HG03095 (cell line): ENCODE measurements at regions not wholly inside any gene's neighbourhood (a gene's known extent, or its start where the extent isn't known, plus 50 kb on each side); places are given as distances from the start of the nearest gene placed in this dataset.
"Not testable (repeated sequence)": the region's sequence is repeated elsewhere in the genome, so short reads cannot be mapped to it uniquely, and the experiment has no call there.

Source experiments
- ATAC-seq: cut with Tn5 transposase; IDR thresholded peaks from one replicate; pipeline ENCODE4 v1.9.1; 2021; ENCODE audit warnings: moderate library complexity; ENCODE audit not compliant: unreplicated experiment

DNA sequence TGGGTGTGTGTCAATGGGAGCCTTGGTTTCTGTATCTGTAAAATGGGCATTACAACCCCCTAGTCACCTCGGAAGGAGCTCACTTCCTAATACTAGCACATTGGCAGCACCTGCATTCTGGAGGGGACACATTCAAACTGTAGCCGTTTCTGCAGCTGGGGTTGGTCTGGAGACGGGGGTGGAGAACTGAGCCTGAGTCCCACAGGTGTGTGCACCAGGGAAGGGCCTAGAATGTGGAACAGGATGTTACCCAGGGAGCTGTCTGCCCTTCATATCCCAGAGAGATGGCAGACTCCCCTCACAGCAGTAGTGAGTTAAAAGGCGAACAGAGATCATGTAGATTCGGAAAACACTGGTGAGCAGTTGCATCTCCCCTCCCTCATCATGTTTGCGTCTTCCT, 272.8 kb upstream of the ZNF32 start:
- ATAC-seq, result no peak

DNA sequence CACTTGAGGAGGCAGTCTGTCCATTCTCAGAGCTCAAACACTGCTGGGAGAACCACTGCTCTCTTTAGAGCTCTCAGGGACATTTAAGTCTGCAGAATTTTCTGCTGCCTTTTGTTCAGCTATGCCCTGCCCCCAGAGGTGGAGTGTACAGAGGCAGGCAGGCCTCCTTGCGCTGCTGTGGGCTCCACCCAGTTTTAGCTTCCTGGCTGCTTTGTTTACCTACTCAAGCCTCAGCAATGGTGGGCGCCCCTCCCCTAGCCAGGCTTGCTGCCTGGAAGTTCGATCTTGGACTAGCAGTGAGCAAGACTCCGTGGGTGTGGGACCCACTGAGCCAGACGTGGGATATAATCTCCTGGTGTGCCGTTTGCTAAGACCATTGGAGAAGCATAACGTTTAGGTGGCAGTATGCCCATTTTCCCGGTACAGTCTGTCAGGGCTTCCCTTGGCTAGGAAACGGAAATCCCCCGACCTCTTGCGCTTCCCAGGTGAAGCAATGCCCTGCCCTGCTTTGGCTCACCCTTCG, 271.6 kb upstream of the ZNF32 start:
- ATAC-seq, result not testable (repeated sequence)

DNA sequence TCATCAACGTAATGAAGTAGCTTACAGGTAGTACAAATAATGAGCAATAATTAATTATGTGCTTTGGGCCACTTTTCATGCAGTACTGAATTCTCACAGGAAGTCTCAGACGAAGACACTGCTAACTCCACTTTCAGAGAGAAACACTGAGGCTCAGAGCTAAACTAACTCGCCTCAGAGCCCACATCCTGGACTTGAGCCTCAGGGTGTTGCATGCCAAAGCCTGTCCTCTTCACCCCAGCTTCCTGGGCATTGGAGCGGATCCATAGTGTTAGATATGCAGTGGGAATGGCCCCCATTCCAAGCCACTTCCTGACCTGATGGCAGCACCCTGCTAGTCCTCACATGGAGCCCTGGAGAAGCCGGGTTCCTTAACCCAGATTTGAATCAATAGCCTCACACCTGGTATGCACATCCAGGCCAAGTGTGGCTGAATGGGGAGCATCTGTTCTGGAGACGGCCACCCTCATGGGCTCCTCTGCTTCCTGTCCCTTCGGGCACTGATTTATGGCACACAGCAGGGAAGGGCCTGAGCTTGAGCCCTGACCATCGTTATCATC, 265.1 kb upstream of the ZNF32 start:
- no peak for ATAC-seq

DNA sequence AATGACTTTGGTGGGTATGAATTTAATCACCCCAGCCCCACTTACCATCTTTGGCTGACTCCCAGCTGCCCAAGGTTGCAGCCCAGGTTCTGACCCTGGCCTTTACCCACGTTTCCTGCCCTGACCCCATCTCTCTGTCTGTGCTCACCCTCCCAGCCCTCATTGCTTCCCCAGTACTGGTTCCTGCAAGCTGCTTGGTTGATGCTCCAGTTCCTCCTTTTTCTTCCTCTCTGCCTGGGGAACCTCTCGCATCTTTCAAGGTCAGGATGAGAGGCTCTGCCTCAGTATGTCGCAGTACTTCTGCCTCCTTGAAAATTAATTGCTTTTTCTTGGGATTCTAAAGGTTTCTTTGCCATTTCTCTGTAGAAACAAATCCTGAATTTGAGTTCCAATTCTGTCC, 263.8 kb upstream of the ZNF32 start:
- ATAC-seq, result no peak

DNA sequence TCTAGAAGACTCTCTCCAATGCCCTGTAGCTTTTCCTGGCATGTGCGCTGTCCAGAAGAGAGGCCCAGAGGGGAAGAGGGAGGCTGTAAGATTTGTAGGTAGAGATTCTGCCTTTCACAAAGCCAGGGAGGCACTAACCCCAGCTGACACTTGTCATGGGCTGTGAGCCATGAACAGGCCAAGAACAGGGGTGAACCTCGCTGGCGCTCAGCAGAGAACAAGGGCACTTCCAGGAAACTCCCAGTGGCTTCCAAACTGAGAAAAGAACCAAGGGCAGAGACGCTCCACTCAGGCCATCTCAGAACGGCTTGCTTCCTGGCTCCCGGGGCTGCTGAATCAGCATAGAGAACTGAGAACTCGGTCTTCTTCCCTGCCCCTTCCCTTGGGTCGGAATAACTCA, 257.8 kb upstream of the ZNF32 start:
- no peak for ATAC-seq

DNA sequence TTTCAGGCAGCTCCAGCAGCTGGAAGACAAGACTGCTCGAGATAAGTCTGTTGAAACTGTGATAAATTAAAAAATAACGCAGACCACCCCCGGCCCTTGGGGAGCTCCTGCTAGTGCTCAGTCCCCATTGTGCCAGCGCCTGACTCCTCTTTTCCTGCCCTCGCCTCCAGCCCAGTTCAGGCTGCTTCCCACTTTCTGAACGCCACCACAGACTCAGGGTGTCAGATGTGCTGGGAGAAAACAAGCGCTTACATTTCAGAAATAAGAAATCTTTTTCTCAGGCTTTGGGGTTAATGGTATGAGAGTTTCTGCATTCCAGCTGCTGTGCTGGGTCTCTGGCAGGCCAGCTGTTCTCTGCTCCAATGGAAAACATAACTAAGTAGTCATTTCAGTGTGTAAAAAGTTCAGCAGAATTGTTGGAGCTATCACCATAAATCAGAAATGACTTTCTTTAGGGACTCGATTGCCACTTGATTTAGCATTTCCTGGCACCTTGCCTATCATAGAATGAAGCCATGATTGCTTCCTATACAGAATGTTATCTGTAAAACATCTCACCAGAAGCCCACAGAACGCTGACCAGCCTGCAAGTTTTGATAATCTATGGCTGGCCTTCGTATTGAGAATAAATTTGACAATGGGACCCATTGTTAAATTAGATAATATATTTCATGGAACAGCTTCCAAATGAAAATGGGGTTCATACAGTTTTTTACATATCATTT, 257.0 kb upstream of the ZNF32 start:
- no peak for ATAC-seq

DNA sequence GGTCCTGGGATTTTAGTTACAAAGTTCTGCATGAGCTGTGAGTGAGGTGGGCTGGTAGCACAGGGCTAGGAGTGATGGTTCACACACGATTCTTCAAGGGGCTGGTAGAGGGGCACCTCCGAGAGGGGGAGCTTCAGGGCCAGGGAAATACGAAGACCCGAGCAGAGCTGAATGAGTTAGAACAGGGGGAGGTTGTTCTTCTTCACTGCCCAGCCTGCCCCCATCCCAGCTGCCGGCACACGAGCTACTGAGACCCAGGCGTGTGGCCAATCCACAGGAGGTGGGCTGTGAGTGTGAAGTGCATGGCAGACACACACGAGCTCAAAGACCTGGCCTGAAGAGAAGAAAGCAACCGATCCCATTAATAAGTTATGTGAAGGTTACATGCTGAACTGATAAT, 256.2 kb upstream of the ZNF32 start:
- ATAC-seq, result no peak

DNA sequence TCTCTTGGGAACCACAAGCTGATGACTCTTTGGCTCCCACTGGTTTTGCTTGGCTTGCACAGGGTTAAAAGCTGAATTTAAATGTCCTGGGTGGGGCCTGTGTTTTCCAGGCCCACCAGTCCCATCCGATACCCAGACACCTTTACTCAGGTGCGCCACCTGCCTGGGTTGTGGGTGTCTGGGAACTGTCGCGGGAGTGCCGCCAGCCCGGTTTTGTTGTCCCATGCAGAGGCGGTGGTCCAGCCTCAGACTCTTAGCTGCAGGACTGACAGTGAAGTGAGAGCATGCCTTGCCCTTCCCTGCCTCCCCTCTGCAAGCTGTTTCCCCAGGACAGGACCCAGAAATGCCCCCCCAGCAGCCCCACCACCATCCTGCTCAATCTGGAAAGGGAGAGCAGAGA, 255.6 kb upstream of the ZNF32 start:
- ATAC-seq, result no peak

DNA sequence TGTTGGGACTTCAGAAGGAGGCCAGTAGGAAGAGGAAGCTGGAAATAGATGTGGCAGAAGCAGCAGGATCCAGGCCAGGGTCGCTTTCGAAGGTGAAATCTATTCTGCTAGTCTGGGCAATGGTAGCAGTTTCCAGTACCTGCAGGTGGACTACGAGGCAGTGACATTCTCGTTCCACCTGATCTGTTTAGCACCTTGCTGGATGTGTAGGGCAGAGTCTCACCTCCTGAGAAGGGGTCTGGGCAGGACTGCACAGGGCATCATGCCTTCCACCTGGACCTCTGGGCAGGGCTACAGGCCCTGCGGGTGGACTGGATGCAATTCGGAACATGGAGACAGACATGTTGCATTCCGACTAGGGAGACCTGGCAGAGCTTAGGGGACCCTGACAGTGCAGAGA, 254.8 kb upstream of the ZNF32 start:
- ATAC-seq, result no peak

DNA sequence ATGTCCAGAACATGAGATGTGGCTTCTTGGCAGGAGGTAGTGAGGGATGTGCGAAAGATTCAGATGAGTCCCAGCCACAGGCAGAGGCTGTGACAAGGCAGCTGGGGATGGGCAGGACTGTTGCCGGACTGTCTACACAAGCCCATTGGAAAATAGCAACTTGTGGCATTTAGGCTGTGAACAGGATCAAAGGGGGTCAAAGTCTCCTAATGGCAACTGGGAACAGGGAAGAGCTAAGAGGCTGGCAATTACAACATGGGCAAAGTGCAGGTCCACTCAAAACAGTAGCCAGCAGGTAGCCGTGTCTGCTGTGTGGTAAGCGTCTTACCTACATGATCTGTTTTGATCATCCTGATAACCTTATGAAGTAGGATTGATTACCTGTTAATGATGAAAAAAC, 254.2 kb upstream of the ZNF32 start:
- ATAC-seq, result no peak

DNA sequence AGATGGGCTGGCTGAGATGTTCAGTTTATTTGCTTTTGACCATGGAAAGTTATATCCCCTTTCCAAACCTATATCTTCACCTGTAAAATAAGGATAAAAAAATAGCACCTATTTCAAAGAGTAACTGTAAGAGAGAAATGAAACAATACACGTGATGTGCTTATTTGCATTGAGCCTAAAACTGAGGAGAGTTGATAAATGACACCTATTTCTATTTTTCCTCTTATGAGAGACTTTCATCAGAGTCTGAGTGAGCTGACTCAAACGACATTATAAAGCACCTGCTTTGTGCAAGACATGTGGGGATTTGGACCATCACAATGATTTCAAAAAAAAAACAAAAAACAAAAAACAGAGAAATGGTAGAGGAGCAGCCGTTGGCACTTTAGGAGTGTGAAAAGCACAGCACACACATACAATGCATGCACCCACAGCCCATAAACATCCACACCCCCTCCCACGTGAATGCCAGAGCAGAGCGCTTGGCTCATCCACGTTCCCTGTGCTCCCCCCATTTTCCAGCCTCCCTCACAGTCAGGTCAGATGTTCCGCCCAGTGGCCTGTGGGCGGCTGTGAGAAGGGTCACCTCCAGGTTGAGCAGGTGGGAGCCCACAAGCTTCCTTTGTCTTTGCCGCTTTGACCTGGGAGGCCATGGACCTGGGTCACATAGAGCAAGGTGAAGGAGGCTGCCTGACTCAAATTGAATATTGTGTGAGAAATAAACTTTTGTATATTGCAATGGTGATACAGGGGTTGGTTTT, 253.2 kb upstream of the ZNF32 start:
- no peak for ATAC-seq

DNA sequence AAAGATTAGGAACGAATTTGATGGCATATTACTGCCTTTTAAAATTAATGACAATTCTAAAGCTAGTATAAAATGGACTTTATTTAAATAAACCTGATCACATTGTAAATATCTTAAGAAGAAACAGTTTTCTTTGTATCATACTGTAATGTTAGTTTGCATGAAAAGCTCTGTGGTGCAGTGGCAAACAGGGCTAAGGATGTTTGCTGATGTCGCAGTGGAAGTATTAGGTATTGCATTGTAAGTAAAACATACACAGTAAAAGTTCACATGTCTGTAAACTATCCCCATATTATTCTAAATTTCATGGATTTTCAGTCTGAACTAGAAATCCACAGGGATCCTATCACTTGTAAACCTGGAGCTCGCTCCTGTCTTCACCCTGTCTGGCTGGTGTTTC, 252.6 kb upstream of the ZNF32 start:
- no peak for ATAC-seq

DNA sequence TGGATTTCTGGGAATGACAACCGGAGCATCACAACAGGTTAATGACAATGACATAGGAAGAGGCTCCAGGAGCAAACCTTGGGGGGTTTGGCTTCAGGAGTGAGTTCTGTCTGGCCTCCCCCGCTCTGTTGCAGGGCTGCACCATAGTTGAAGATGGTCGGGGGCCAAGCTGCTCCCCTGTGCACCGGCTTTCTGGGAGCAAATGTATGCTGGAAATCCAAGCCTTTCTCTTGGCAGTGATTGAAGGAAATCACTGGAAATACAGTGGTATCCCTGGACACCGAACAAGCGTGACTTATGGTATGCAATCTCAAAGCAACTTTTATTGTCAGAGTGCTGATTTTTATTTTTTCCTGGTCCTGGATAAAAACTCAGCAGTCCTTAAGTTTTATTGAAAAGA, 251.9 kb upstream of the ZNF32 start:
- no peak for ATAC-seq

DNA sequence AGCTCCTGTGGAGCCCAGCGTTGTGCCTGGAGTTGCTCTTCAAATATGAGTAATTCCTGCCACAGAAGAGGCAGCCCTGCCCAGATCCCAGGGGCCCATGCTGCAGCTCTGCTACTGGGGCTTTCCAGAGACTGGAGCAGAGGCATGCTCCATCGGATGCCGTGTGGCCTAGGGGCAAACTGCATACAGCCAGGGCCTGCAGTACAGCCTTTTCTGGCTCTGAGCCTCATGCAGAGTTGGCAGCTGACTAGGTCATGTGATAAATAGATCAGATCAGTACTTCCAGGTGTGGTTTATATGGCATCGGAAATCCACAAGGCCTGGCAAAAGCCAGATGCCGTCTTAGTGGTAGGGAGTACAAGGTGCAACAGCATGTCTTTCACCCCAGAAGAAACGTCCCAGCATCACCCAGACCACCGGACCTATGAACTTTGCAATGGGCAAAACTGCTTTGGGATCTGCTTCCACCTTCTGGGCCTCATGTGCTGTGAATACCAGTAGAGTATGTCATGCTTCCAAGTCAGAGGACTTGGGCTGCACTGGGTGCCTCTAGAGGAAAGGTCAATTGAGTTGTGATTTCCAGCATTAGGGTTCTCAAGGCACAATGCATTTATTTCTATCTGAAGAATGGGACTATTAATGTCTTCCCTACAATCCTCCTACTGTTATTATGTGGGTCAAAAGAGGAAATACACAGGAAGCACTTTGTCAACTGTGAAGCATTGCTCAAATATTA, 250.7 kb upstream of the ZNF32 start:
- ATAC-seq, result no peak

DNA sequence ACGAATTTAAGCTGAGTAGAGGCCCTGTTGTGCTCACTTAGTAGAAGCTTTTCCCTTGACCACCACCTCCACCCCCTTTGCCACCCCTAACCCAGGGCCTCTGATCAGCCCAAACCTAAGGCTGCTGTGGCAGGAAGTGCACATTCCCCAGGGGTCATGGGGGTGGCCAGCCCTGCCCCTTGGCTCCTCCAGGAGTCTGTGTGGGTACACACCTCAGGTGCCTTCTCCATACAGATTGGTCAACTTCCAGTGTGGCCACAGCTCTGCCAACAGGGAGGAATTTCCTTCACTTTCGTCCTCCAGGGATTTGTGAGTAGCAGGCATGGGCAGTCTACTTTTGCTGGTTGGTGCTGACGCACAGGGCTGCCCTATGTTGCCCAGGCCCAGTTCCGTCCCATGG, 249.9 kb upstream of the ZNF32 start:
- ATAC-seq, result no peak

DNA sequence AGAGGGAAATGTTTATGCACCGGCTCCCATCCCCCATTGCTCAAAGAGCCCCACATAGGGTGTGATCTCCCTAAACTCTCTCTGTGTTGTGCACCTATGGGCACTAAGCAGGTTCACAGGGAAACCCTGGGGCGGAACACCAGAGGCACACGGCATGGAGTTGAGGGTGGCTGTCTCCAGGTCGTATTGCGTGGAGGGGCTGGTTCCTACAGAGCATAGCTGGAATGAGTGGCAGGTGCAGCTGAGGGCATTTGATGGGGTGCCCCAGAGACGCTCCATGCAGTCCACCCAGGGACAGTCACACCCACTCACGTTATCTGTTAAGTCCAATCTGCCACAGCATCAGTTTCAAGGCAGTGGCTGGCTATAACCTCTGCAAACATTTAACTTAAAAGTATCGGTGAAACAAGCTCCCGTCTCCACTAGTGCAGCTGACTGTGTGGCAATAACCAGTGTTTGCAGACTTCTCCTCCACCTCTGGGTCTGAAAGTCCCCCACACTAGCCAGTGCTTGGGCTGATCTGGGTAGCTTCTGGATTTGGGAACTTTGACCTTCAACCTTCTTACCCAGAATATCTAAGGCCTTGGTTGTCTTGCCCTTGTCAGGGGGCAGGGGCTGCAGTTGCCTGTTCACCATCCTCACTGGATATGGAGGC, 249.2 kb upstream of the ZNF32 start:
- no peak for ATAC-seq

DNA sequence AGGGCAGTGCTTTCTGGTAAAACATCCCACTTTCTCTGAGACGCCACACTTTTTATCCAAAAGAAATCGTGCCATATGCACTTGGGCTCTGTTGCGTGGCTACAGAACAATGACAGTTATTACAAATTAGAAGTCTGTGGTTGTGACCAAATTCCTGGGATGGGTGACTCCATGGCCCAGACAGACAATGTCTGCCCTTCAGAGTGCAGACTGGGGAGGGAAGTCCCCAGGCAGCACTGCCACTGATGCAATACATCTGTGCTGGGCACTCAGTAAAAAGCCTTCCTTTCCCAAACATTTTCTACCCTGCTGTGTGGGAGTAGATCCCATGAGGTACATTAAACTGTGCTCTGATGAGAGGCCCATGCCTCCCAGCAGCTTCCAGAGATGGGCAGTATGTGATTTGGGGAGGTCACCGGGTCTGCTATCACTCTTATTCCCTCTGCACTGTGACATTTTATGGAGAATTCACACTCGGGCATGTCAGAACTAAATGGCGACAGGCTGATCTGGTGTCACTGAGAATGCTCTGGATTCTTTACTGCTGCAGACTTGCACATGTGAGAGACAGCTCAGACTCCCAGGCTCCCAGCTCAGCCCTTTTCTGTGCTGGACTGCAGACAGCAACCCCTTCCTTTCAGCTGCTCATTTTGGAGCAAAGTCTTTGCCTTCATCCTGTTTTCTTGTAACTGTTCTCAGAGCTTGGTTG, 243.5 kb upstream of the ZNF32 start:
- no peak for ATAC-seq

DNA sequence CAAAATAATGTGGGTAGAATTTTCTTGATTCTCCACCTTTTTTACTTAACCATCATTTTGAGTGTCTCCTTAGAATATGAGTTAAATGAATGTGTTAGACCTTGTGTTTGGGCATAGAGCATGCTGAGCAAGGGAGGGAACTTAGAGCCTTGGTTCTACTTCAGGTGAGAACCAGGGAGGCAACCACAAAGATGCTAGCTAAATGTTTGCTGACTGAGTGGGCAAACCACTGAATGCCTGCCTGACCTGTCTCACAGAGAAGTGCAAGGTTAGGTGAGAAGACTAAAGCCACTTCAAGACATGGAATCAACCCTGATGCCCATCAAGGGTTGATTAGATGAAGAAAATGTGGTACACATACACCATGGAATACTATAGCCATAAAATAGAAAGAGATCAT, 242.6 kb upstream of the ZNF32 start:
- ATAC-seq, result no peak

DNA sequence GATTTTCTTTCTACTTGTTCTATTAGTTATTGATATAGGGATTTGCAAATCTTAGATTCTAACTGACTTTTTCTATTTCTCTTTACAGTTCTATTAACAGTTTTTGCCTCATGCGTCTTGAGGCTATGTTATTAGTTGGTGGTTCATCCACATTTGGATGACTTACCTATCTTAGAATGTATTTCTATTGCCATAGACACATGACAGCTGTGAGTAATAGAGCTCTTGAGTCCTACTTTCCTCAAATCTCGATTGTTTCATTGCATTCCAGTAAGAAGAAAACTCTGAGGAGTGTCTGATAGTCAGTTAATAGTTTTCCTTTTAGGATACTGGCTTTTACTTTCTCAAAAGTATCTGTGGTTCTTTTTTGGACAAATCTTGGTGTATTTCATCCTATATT, 241.4 kb upstream of the ZNF32 start:
- no peak for ATAC-seq

DNA sequence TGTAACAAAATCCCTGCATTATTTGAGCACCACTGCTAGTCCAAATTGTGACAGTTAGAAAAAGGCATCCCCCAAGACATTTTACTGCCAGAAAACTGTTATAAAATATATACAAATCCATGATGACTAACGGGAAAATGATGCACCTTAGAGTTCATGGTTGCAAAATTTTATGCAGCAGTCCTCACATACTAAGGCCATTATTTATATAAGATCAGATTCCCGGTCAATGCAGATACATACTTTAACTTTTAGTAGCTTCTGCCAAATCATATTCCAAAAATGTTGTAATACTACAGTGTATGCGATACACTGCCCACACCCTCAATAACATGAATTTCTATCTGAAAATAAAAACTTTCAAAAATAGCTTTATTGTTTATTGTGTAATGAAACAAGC, 239.9 kb upstream of the ZNF32 start:
- ATAC-seq, result no peak
